Right lobe of liver (tissue), 4 donors: ENCODE measurements at regions not wholly inside any gene's neighbourhood (a gene's known extent, or its start where the extent isn't known, plus 50 kb on each side); places are given as distances from the start of the nearest gene placed in this dataset.
"Not testable (repeated sequence)": the region's sequence is repeated elsewhere in the genome, so short reads cannot be mapped to it uniquely, and the experiment has no call there.

Experiments
- CTCF ChIP-seq, 4 donors: fragments of 200-600 bp in 3 of 4; fragments of 450-650 bp in 1 of 4; IDR thresholded peaks; one replicate each; pipeline versions ENCODE4 v1.5.1 to v1.8.0; 2016 to 2022; ENCODE audit warnings: antibody characterized with exemption in 4 of 4, mild to moderate bottlenecking in 2 of 4
- POLR2A ChIP-seq: fragments of 450-650 bp; IDR thresholded peaks from one replicate; pipeline ENCODE4 v1.6.1; 2017; ENCODE audit warnings: antibody characterized with exemption, mild to moderate bottlenecking
- donor health status: DM: no; HTN: no; CAD: no.
- donor health status: DM: no; HTN: no; CAD: no.
- donor health status: DM: no; HTN: yes; CAD: no.

- not testable (repeated sequence) for TF ChIP-seq CTCF (IDR thresholded peaks at IDR 0.05); POLR2A
Observed at GRCh38 chrY:23364174-23364573, 144.8 kb downstream of the DAZ2 start.
